WTC11 (cell line): ENCODE measurements at regions not wholly inside any gene's neighbourhood (a gene's known extent, or its start where the extent isn't known, plus 50 kb on each side); places are given as distances from the start of the nearest gene placed in this dataset.

Experiments
- ATAC-seq: fragments of 200-7000 bp; cut with Tn5 transposase; 2 replicates; pipeline ENCODE4 v1.10.0; 2021; ENCODE audit warnings: mild to moderate bottlenecking, moderate library complexity
- CTCF ChIA-PET: fragments of 300-600 bp; sonication (Branson Sonifier 250); formaldehyde crosslinking; loops from one replicate; lab custom pipeline; 2021; ENCODE audit warnings: antibody characterized with exemption; lab: Charles Lee
- POLR2A ChIA-PET: fragments of 350-600 bp; sonication (Branson Sonifier 250); formaldehyde crosslinking; loops from one replicate; lab custom pipeline; 2021; ENCODE audit warnings: antibody characterized with exemption; lab: Charles Lee
- DNase-seq: peaks from one replicate; pipeline ENCODE4 v3.0.0; 2021; ENCODE audit warnings: low spot score
- H3K27ac Mint-ChIP-seq: 2 replicates; pipeline ENCODE4 v1.8.0; 2021; ENCODE audit warnings: mixed read lengths
- H3K27me3 Mint-ChIP-seq: 2 replicates; pipeline ENCODE4 v1.8.0; 2021; ENCODE audit warnings: low read depth, mild to moderate bottlenecking, moderate library complexity, mixed read lengths
- H3K36me3 Mint-ChIP-seq: 2 replicates; pipeline ENCODE4 v1.8.0; 2021; ENCODE audit warnings: mixed read lengths
- H3K4me1 Mint-ChIP-seq: 2 replicates; pipeline ENCODE4 v1.8.0; 2022; ENCODE audit warnings: mixed read lengths
- H3K4me3 Mint-ChIP-seq: 2 replicates; pipeline ENCODE4 v1.8.0; 2021; ENCODE audit warnings: mild to moderate bottlenecking, moderate library complexity, mixed read lengths
- H3K9me3 Mint-ChIP-seq: 2 replicates; pipeline ENCODE4 v1.8.0; 2021; ENCODE audit warnings: mixed read lengths
- AR ChIP-seq: fragments of 250-450 bp; sonication (Bioruptor Pico); IDR thresholded peaks from 2 replicates; pipeline ENCODE4 v1.9.0; 2021; ENCODE audit warnings: mild to moderate bottlenecking
- E2F4 ChIP-seq: sonication (generic); formaldehyde crosslinking; IDR thresholded peaks from 2 replicates; pipeline ENCODE4 v1.8.1; 2022; ENCODE audit warnings: low read depth, mild to moderate bottlenecking, moderate library complexity, missing genetic modification reagents, borderline replicate concordance
- E2F5 ChIP-seq: sonication (generic); formaldehyde crosslinking; IDR thresholded peaks from 2 replicates; pipeline ENCODE4 v1.8.1; 2022; ENCODE audit warnings: mild to moderate bottlenecking, moderate library complexity, missing genetic modification reagents
- ESRRA ChIP-seq: sonication (generic); formaldehyde crosslinking; IDR thresholded peaks from 2 replicates; pipeline ENCODE4 v1.8.1; 2022; ENCODE audit warnings: mild to moderate bottlenecking, missing genetic modification reagents, borderline replicate concordance
- FOXP1 ChIP-seq: sonication (generic); formaldehyde crosslinking; IDR thresholded peaks from 2 replicates; pipeline ENCODE4 v1.8.0; 2022; ENCODE audit warnings: missing genetic modification reagents, mild to moderate bottlenecking, moderate library complexity, borderline replicate concordance
- GTF2I ChIP-seq: fragments of 250-450 bp; sonication (Bioruptor Pico); conservative IDR thresholded peaks from 2 replicates; pipeline ENCODE4 v1.4.0; 2021; ENCODE audit warnings: mild to moderate bottlenecking
- MAX ChIP-seq: sonication (generic); formaldehyde crosslinking; IDR thresholded peaks from 2 replicates; pipeline ENCODE4 v1.8.0; 2022; ENCODE audit warnings: mild to moderate bottlenecking, missing genetic modification reagents
- NR3C1 ChIP-seq: sonication (generic); formaldehyde crosslinking; conservative IDR thresholded peaks from 2 replicates; pipeline ENCODE4 v1.8.1; 2023; ENCODE audit warnings: low read depth, mild to moderate bottlenecking, missing genetic modification reagents
- SMAD3 ChIP-seq: sonication (generic); formaldehyde crosslinking; IDR thresholded peaks from 2 replicates; pipeline ENCODE4 v1.8.0; 2022; ENCODE audit warnings: missing genetic modification reagents, mild to moderate bottlenecking, borderline replicate concordance
- SOX15 ChIP-seq: fragments of 250-450 bp; sonication (Bioruptor Pico); IDR thresholded peaks from 2 replicates; pipeline ENCODE4 v1.9.0; 2021; ENCODE audit warnings: mild to moderate bottlenecking
- STAT6 ChIP-seq: sonication (generic); formaldehyde crosslinking; conservative IDR thresholded peaks from 2 replicates; pipeline ENCODE4 v1.8.1; 2023; ENCODE audit warnings: mild to moderate bottlenecking, low read depth, missing genetic modification reagents, moderate library complexity
- TCF7 ChIP-seq: sonication (generic); formaldehyde crosslinking; IDR thresholded peaks from 2 replicates; pipeline ENCODE4 v1.8.0; 2022; ENCODE audit warnings: mild to moderate bottlenecking, low read depth, missing genetic modification reagents, moderate library complexity
- TEAD1 ChIP-seq: sonication (generic); formaldehyde crosslinking; IDR thresholded peaks from 2 replicates; pipeline ENCODE4 v1.8.0; 2022; ENCODE audit warnings: mild to moderate bottlenecking, missing genetic modification reagents
- USF2 ChIP-seq: sonication (generic); formaldehyde crosslinking; IDR thresholded peaks from 2 replicates; pipeline ENCODE4 v1.8.1; 2023; ENCODE audit warnings: mild to moderate bottlenecking, missing genetic modification reagents, moderate library complexity
- ZMAT4 ChIP-seq: fragments of 250-450 bp; sonication (Bioruptor Pico); IDR thresholded peaks from 2 replicates; pipeline ENCODE4 v1.9.0; 2021; ENCODE audit warnings: mild to moderate bottlenecking
- ZNF232 ChIP-seq: sonication (generic); formaldehyde crosslinking; IDR thresholded peaks from 2 replicates; pipeline ENCODE4 v1.8.0; 2022; ENCODE audit warnings: mild to moderate bottlenecking, missing genetic modification reagents
- ZNF425 ChIP-seq: fragments of 250-450 bp; sonication (Bioruptor Pico); conservative IDR thresholded peaks from 2 replicates; pipeline ENCODE4 v1.9.0; 2021; ENCODE audit warnings: mild to moderate bottlenecking
- ZSCAN18 ChIP-seq: fragments of 250-450 bp; sonication (Bioruptor Pico); IDR thresholded peaks from 2 replicates; pipeline ENCODE4 v2.1.2; 2022; ENCODE audit warnings: mild to moderate bottlenecking, moderate library complexity

- CTCF ChIA-PET: interaction anchor here (0.8 kb wide), 1 partner anchor 136 kb away, joined by 3 read pairs; no protein-coding TSS in a partner anchor
- no peaks in the 10 kb centered on the region for H3K36me3 Mint-ChIP-seq
- TF ChIP-seq ESRRA (CRISPR knock-in tag) (no peak), SMAD3 (CRISPR knock-in tag) (no peak), USF2 (no peak), ZNF232 (CRISPR knock-in tag) (no peak), MAX (no peak), SOX15 (no peak), E2F5 (CRISPR knock-in tag) (no peak), TEAD1 (CRISPR knock-in tag) (no peak), E2F4 (no peak), GTF2I (no peak), TCF7 (CRISPR knock-in tag) (no peak), AR (CRISPR knock-in tag) (no peak), ZNF425 (no peak), STAT6 (CRISPR knock-in tag) (no peak), FOXP1 (CRISPR knock-in tag) (no peak), ZSCAN18 (CRISPR knock-in tag) (no peak), ZMAT4 (CRISPR knock-in tag) (no peak), NR3C1 (CRISPR knock-in tag) (no peak)
- TF ChIP-seq, all 79 proteins: peak for 0
- Mint-ChIP-seq H3K4me1 (no peaks in the 10 kb centered on the region), H3K27ac (no peak overlapping the region), H3K27me3 (no peaks in the 10 kb centered on the region), H3K4me3 (no peak overlapping the region), H3K9me3 (peaks cover 6% of the 10 kb centered on the region)
- no peak for DNase-seq
- ATAC-seq: peak; percentile 46
- POLR2A ChIA-PET: no interaction called here
These were observed 198.7 kb upstream of the NOCT start for GRCh38 chr4:138816875-138817274.
